Non-pigmented ciliary epithelial cell (primary cell): ENCODE measurements at regions not wholly inside any gene's neighbourhood (a gene's known extent, or its start where the extent isn't known, plus 50 kb on each side); places are given as distances from the start of the nearest gene placed in this dataset.
A peak's percentile ranks its signal among the peaks of the same experiment; 100 is the strongest.
"Not testable (repeated sequence)": the region's sequence is repeated elsewhere in the genome, so short reads cannot be mapped to it uniquely, and the experiment has no call there.

Experiments used
- DNase-seq: peaks from one replicate; pipeline ENCODE4 v3.0.0-alpha.2; 2010; ENCODE audit warnings: low read depth

GRCh38 chr17:70584255-70584654 is 414.9 kb downstream of the KCNJ2 start:
- no peak for DNase-seq

- peak; percentile 17 for DNase-seq
Observed at GRCh38 chr17:70588003-70588402, 418.7 kb downstream of the KCNJ2 start.

- DNase-seq = no peak
Observed at GRCh38 chr17:70597774-70598173, 428.4 kb downstream of the KCNJ2 start.

- DNase-seq = no peak
Observed at GRCh38 chr17:70599198-70599597, 429.9 kb downstream of the KCNJ2 start.

GRCh38 chr17:70599945-70600344 is 430.6 kb downstream of the KCNJ2 start:
- not testable (repeated sequence) for DNase-seq

GRCh38 chr17:70603226-70603625 is 433.9 kb downstream of the KCNJ2 start:
- DNase-seq = no peak

- no peak for DNase-seq
Observed at GRCh38 chr17:70604854-70605253, 435.5 kb downstream of the KCNJ2 start.

GRCh38 chr17:70606086-70606485 is 436.8 kb downstream of the KCNJ2 start:
- no peak for DNase-seq

GRCh38 chr17:70608193-70608592 is 438.9 kb downstream of the KCNJ2 start:
- DNase-seq = no peak

- no peak for DNase-seq
Observed at GRCh38 chr17:70608957-70609356, 439.6 kb downstream of the KCNJ2 start.

- no peak for DNase-seq
Observed at GRCh38 chr17:70609566-70609965, 440.2 kb downstream of the KCNJ2 start.

GRCh38 chr17:70610161-70610560 is 440.8 kb downstream of the KCNJ2 start:
- DNase-seq = no peak

- DNase-seq = no peak
Observed at GRCh38 chr17:70613681-70614080, 444.3 kb downstream of the KCNJ2 start.

- DNase-seq = no peak
Observed at GRCh38 chr17:70615831-70616230, 446.5 kb downstream of the KCNJ2 start.

- DNase-seq = no peak
Observed at GRCh38 chr17:70618641-70619040, 449.3 kb downstream of the KCNJ2 start.

- DNase-seq = no peak
Observed at GRCh38 chr17:70621566-70621965, 452.2 kb downstream of the KCNJ2 start.

GRCh38 chr17:70622368-70623260 is 453.3 kb downstream of the KCNJ2 start:
- DNase-seq = no peak

GRCh38 chr17:70624211-70624610 is 454.9 kb downstream of the KCNJ2 start:
- no peak for DNase-seq

- no peak for DNase-seq
Observed at GRCh38 chr17:70629902-70630301, 460.6 kb downstream of the KCNJ2 start.

- DNase-seq = no peak
Observed at GRCh38 chr17:70636517-70637133, 467.3 kb downstream of the KCNJ2 start.

GRCh38 chr17:70642059-70642458 is 472.7 kb downstream of the KCNJ2 start:
- no peak for DNase-seq

GRCh38 chr17:70644096-70644495 is 474.8 kb downstream of the KCNJ2 start:
- DNase-seq = no peak

GRCh38 chr17:70646673-70647072 is 477.3 kb downstream of the KCNJ2 start:
- DNase-seq = no peak

GRCh38 chr17:70648166-70648565 is 478.8 kb downstream of the KCNJ2 start:
- DNase-seq = no peak
